Mesothelial cell of epicardium (in vitro differentiated cells): ENCODE measurements at regions not wholly inside any gene's neighbourhood (a gene's known extent, or its start where the extent isn't known, plus 50 kb on each side); places are given as distances from the start of the nearest gene placed in this dataset.
A peak's percentile ranks its signal among the peaks of the same experiment; 100 is the strongest.

ENCODE experiments used
- DNase-seq, 2 experiments: peaks; one replicate each; pipeline ENCODE4 v3.0.0; 2021; ENCODE audit warnings: low spot score in 2 of 2; ENCODE audit not compliant: unreplicated experiment in 2 of 2
- H3K27ac Mint-ChIP-seq: 2 replicates; pipeline ENCODE4 v1.8.0; 2021; ENCODE audit warnings: mixed read lengths
- H3K27me3 Mint-ChIP-seq: 2 replicates; pipeline ENCODE4 v1.8.0; 2021; ENCODE audit warnings: low read depth, mixed read lengths
- H3K36me3 Mint-ChIP-seq: 2 replicates; pipeline ENCODE4 v1.8.0; 2021; ENCODE audit warnings: mixed read lengths
- H3K4me1 Mint-ChIP-seq: 2 replicates; pipeline ENCODE4 v1.8.0; 2021; ENCODE audit warnings: mixed read lengths
- H3K4me3 Mint-ChIP-seq: 2 replicates; pipeline ENCODE4 v1.8.0; 2021; ENCODE audit warnings: mild to moderate bottlenecking, moderate library complexity, mixed read lengths
- H3K9me3 Mint-ChIP-seq: 2 replicates; pipeline ENCODE4 v1.8.0; 2021; ENCODE audit warnings: mixed read lengths
- CTCF ChIP-seq: fragments of 200-600 bp; sonication (generic); IDR thresholded peaks from one replicate; pipeline ENCODE4 v1.5.0; 2021; ENCODE audit warnings: antibody characterized with exemption; ENCODE audit not compliant: unreplicated experiment

- Mint-ChIP-seq H3K36me3 (no peaks in the 10 kb centered on the region), H3K27ac (no peak overlapping the region), H3K4me3 (no peak overlapping the region), H3K27me3 (peaks cover 69% of the 10 kb centered on the region), H3K9me3 (no peaks in the 10 kb centered on the region), H3K4me1 (peaks cover 4% of the 10 kb centered on the region)
- no peak for TF ChIP-seq CTCF
- DNase-seq = no peak
Measured at GRCh38 chr15:98419173-98419780, 229.1 kb upstream of the IGF1R start.

GRCh38 chr15:98420837-98421236 is 227.5 kb upstream of the IGF1R start:
- Mint-ChIP-seq H3K4me1 (peaks cover 4% of the 10 kb centered on the region), H3K9me3 (no peaks in the 10 kb centered on the region), H3K27me3 (peaks cover 84% of the 10 kb centered on the region), H3K27ac (no peak overlapping the region), H3K4me3 (no peak overlapping the region), H3K36me3 (no peaks in the 10 kb centered on the region)
- no peak for TF ChIP-seq CTCF
- no peak for DNase-seq

GRCh38 chr15:98421419-98422129 is 226.8 kb upstream of the IGF1R start:
- no peaks in the 10 kb centered on the region for H3K9me3 Mint-ChIP-seq
- DNase-seq = peak; percentile 75 to 92
- peak; percentile 99 for TF ChIP-seq CTCF
- peak overlapping the region; percentile 26 for H3K4me3 Mint-ChIP-seq
- peaks cover 90% of the 10 kb centered on the region for H3K27me3 Mint-ChIP-seq
- H3K36me3 Mint-ChIP-seq = no peaks in the 10 kb centered on the region
- H3K4me1 Mint-ChIP-seq = peaks cover 4% of the 10 kb centered on the region
- no peak overlapping the region for H3K27ac Mint-ChIP-seq

- no peak overlapping the region for H3K27ac Mint-ChIP-seq
- no peak for DNase-seq
- no peak for TF ChIP-seq CTCF
- H3K9me3 Mint-ChIP-seq = no peaks in the 10 kb centered on the region
- H3K36me3 Mint-ChIP-seq = no peaks in the 10 kb centered on the region
- H3K4me1 Mint-ChIP-seq = peaks cover 4% of the 10 kb centered on the region
- peaks cover 92% of the 10 kb centered on the region for H3K27me3 Mint-ChIP-seq
- H3K4me3 Mint-ChIP-seq = no peak overlapping the region
Measured at GRCh38 chr15:98422130-98422478, 226.2 kb upstream of the IGF1R start.

- H3K27me3 Mint-ChIP-seq = peaks cover 91% of the 10 kb centered on the region
- H3K4me1 Mint-ChIP-seq = peaks cover 4% of the 10 kb centered on the region
- no peak overlapping the region for H3K27ac Mint-ChIP-seq
- H3K36me3 Mint-ChIP-seq = no peaks in the 10 kb centered on the region
- DNase-seq = no peak
- TF ChIP-seq CTCF = no peak
- no peak overlapping the region for H3K4me3 Mint-ChIP-seq
- peaks cover 7% of the 10 kb centered on the region for H3K9me3 Mint-ChIP-seq
Measured at GRCh38 chr15:98425173-98425572, 223.2 kb upstream of the IGF1R start.
